H1 (cell line): ENCODE measurements at regions not wholly inside any gene's neighbourhood (a gene's known extent, or its start where the extent isn't known, plus 50 kb on each side); places are given as distances from the start of the nearest gene placed in this dataset.

ENCODE experiments used
- ATF2 ChIP-seq: IDR thresholded peaks from 2 replicates; pipeline ENCODE4 v1.6.1; 2012; ENCODE audit warnings: low read length, inconsistent platforms
- CBX5 ChIP-seq: fragments of 300-800, 300-1000 bp; sonication (generic); IDR thresholded peaks from 2 replicates; pipeline ENCODE4 v1.7.1; 2016; ENCODE audit warnings: antibody characterized with exemption, low read length, low read depth
- CBX8 ChIP-seq: fragments of 300-800, 300-1000 bp; sonication (generic); IDR thresholded peaks from 2 replicates; pipeline ENCODE4 v1.7.1; 2016; ENCODE audit warnings: low read depth, low read length, borderline replicate concordance
- MAFK ChIP-seq: IDR thresholded peaks from 2 replicates; pipeline ENCODE4 v1.6.1; 2012; ENCODE audit warnings: low read depth, mild to moderate bottlenecking, improper control_type of control experiment, low read length
- RNF2 ChIP-seq: fragments of 200-900, 300-1000 bp; sonication (generic); IDR thresholded peaks from 2 replicates; pipeline ENCODE4 v1.7.1; 2016; ENCODE audit warnings: borderline replicate concordance, low read depth, mild to moderate bottlenecking, antibody characterized with exemption, low read length; ENCODE audit not compliant: poor library complexity, severe bottlenecking; ENCODE audit errors: missing control alignments
- RXRA ChIP-seq: IDR thresholded peaks from 2 replicates; pipeline ENCODE4 v1.6.1; 2011; ENCODE audit warnings: low read depth, mild to moderate bottlenecking, low read length, moderate library complexity; ENCODE audit not compliant: insufficient read depth
- SP2 ChIP-seq: IDR thresholded peaks from 2 replicates; pipeline ENCODE4 v1.6.1; 2012; ENCODE audit warnings: mild to moderate bottlenecking, low read length, inconsistent platforms
- TEAD4 ChIP-seq: IDR thresholded peaks from 2 replicates; pipeline ENCODE4 v1.6.1; 2012; ENCODE audit warnings: low read depth, low read length, inconsistent platforms, mixed read lengths
- TF ChIP-seq, protein P1 (sequence below): fragments of 300-600 bp; sonication (generic); IDR thresholded peaks from 2 replicates; pipeline ENCODE4 v1.7.1; 2012; ENCODE audit warnings: low read length, moderate library complexity, mild to moderate bottlenecking, inconsistent platforms; ENCODE audit not compliant: insufficient replicate concordance

- TF ChIP-seq, protein P1, sequence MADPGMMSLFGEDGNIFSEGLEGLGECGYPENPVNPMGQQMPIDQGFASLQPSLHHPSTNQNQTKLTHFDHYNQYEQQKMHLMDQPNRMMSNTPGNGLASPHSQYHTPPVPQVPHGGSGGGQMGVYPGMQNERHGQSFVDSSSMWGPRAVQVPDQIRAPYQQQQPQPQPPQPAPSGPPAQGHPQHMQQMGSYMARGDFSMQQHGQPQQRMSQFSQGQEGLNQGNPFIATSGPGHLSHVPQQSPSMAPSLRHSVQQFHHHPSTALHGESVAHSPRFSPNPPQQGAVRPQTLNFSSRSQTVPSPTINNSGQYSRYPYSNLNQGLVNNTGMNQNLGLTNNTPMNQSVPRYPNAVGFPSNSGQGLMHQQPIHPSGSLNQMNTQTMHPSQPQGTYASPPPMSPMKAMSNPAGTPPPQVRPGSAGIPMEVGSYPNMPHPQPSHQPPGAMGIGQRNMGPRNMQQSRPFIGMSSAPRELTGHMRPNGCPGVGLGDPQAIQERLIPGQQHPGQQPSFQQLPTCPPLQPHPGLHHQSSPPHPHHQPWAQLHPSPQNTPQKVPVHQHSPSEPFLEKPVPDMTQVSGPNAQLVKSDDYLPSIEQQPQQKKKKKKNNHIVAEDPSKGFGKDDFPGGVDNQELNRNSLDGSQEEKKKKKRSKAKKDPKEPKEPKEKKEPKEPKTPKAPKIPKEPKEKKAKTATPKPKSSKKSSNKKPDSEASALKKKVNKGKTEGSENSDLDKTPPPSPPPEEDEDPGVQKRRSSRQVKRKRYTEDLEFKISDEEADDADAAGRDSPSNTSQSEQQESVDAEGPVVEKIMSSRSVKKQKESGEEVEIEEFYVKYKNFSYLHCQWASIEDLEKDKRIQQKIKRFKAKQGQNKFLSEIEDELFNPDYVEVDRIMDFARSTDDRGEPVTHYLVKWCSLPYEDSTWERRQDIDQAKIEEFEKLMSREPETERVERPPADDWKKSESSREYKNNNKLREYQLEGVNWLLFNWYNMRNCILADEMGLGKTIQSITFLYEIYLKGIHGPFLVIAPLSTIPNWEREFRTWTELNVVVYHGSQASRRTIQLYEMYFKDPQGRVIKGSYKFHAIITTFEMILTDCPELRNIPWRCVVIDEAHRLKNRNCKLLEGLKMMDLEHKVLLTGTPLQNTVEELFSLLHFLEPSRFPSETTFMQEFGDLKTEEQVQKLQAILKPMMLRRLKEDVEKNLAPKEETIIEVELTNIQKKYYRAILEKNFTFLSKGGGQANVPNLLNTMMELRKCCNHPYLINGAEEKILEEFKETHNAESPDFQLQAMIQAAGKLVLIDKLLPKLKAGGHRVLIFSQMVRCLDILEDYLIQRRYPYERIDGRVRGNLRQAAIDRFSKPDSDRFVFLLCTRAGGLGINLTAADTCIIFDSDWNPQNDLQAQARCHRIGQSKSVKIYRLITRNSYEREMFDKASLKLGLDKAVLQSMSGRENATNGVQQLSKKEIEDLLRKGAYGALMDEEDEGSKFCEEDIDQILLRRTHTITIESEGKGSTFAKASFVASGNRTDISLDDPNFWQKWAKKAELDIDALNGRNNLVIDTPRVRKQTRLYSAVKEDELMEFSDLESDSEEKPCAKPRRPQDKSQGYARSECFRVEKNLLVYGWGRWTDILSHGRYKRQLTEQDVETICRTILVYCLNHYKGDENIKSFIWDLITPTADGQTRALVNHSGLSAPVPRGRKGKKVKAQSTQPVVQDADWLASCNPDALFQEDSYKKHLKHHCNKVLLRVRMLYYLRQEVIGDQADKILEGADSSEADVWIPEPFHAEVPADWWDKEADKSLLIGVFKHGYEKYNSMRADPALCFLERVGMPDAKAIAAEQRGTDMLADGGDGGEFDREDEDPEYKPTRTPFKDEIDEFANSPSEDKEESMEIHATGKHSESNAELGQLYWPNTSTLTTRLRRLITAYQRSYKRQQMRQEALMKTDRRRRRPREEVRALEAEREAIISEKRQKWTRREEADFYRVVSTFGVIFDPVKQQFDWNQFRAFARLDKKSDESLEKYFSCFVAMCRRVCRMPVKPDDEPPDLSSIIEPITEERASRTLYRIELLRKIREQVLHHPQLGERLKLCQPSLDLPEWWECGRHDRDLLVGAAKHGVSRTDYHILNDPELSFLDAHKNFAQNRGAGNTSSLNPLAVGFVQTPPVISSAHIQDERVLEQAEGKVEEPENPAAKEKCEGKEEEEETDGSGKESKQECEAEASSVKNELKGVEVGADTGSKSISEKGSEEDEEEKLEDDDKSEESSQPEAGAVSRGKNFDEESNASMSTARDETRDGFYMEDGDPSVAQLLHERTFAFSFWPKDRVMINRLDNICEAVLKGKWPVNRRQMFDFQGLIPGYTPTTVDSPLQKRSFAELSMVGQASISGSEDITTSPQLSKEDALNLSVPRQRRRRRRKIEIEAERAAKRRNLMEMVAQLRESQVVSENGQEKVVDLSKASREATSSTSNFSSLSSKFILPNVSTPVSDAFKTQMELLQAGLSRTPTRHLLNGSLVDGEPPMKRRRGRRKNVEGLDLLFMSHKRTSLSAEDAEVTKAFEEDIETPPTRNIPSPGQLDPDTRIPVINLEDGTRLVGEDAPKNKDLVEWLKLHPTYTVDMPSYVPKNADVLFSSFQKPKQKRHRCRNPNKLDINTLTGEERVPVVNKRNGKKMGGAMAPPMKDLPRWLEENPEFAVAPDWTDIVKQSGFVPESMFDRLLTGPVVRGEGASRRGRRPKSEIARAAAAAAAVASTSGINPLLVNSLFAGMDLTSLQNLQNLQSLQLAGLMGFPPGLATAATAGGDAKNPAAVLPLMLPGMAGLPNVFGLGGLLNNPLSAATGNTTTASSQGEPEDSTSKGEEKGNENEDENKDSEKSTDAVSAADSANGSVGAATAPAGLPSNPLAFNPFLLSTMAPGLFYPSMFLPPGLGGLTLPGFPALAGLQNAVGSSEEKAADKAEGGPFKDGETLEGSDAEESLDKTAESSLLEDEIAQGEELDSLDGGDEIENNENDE: no peak
- no peak for TF ChIP-seq CBX8
- TF ChIP-seq RXRA: no peak
- no peak for TF ChIP-seq SP2
- no peak for TF ChIP-seq TEAD4
- no peak for TF ChIP-seq RNF2
- no peak for TF ChIP-seq MAFK
- TF ChIP-seq CBX5: no peak
- TF ChIP-seq ATF2: no peak
Measured at GRCh38 chr1:4034318-4034887, 134.3 kb upstream of the C1orf174 start (continued).
